Activated T-helper 1 cell treated with anti-CD3 and anti-CD28 coated beads, Interleukin-12 subunit alpha, Interleukin-12 subunit beta, Interleukin-2, Interleukin-4 antibody, amounts not matched to agents 30 ng/mL and 10 ng/mL and 1 ng/mL, durations not matched to agents 14 hours and 24 hours and 36 hours (primary cell): ENCODE measurements at regions not wholly inside any gene's neighbourhood (a gene's known extent, or its start where the extent isn't known, plus 50 kb on each side); places are given as distances from the start of the nearest gene placed in this dataset.

Experiments
- DNase-seq: peaks from one replicate; pipeline ENCODE4 v3.0.0; 2021; ENCODE audit warnings: low spot score
- H3K27ac Mint-ChIP-seq: one replicate; pipeline ENCODE4 v1.8.0; 2021; ENCODE audit warnings: mild to moderate bottlenecking, mixed read lengths
- H3K27me3 Mint-ChIP-seq: one replicate; pipeline ENCODE4 v1.8.0; 2022; ENCODE audit warnings: mild to moderate bottlenecking, moderate library complexity, mixed read lengths; ENCODE audit not compliant: insufficient read depth
- H3K36me3 Mint-ChIP-seq: one replicate; pipeline ENCODE4 v1.8.0; 2021; ENCODE audit warnings: low read depth, mixed read lengths
- H3K4me1 Mint-ChIP-seq: one replicate; pipeline ENCODE4 v1.8.0; 2021; ENCODE audit warnings: low read depth, mixed read lengths
- H3K4me3 Mint-ChIP-seq: one replicate; pipeline ENCODE4 v1.8.0; 2021; ENCODE audit warnings: mild to moderate bottlenecking, moderate library complexity, mixed read lengths
- H3K9me3 Mint-ChIP-seq: one replicate; pipeline ENCODE4 v1.8.0; 2021; ENCODE audit warnings: mixed read lengths
- intact Hi-C: fragments of 100-400 bp; cut with micrococcal nuclease; formaldehyde crosslinking; loops from one replicate; pipeline ENCODE4 v1.15.1; 2024

GRCh38 chr16:51723036-51723724 lies 572.1 kb upstream of the SALL1 start:
- Mint-ChIP-seq H3K4me1 (no peaks in the 10 kb centered on the region), H3K4me3 (no peak overlapping the region), H3K9me3 (peaks cover 10% of the 10 kb centered on the region), H3K27ac (no peak overlapping the region), H3K27me3 (no peaks in the 10 kb centered on the region), H3K36me3 (no peaks in the 10 kb centered on the region)
- intact Hi-C loops: no loop called here
- DNase-seq: no peak

GRCh38 chr16:51722467-51722866 lies 571.4 kb upstream of the SALL1 start:
- Mint-ChIP-seq H3K27ac (no peak overlapping the region), H3K4me3 (no peak overlapping the region), H3K9me3 (peaks cover 10% of the 10 kb centered on the region), H3K27me3 (no peaks in the 10 kb centered on the region), H3K4me1 (no peaks in the 10 kb centered on the region), H3K36me3 (no peaks in the 10 kb centered on the region)
- no peak for DNase-seq
- intact Hi-C loops: no loop called here

GRCh38 chr16:51719376-51719775 lies 568.3 kb upstream of the SALL1 start:
- H3K27me3 Mint-ChIP-seq: no peaks in the 10 kb centered on the region
- H3K4me3 Mint-ChIP-seq: no peak overlapping the region
- H3K4me1 Mint-ChIP-seq: no peaks in the 10 kb centered on the region
- H3K36me3 Mint-ChIP-seq: no peaks in the 10 kb centered on the region
- intact Hi-C loops: no loop called here
- H3K9me3 Mint-ChIP-seq: peaks cover 17% of the 10 kb centered on the region
- DNase-seq: no peak
- no peak overlapping the region for H3K27ac Mint-ChIP-seq

GRCh38 chr16:51716195-51716594 lies 565.1 kb upstream of the SALL1 start:
- peaks cover 7% of the 10 kb centered on the region for H3K9me3 Mint-ChIP-seq
- intact Hi-C loops: no loop called here
- no peak overlapping the region for H3K27ac Mint-ChIP-seq
- H3K27me3 Mint-ChIP-seq: no peaks in the 10 kb centered on the region
- H3K36me3 Mint-ChIP-seq: no peaks in the 10 kb centered on the region
- H3K4me1 Mint-ChIP-seq: no peaks in the 10 kb centered on the region
- H3K4me3 Mint-ChIP-seq: no peak overlapping the region
- DNase-seq: no peak

- DNase-seq: no peak
- Mint-ChIP-seq H3K4me1 (no peaks in the 10 kb centered on the region), H3K27me3 (no peaks in the 10 kb centered on the region), H3K4me3 (no peak overlapping the region), H3K9me3 (peaks cover 12% of the 10 kb centered on the region), H3K27ac (no peak overlapping the region), H3K36me3 (no peaks in the 10 kb centered on the region)
- intact Hi-C loops: no loop called here
Measured at GRCh38 chr16:51713502-51713901, 562.4 kb upstream of the SALL1 start.

GRCh38 chr16:51710905-51711563 lies 560.0 kb upstream of the SALL1 start:
- H3K4me3 Mint-ChIP-seq: no peak overlapping the region
- H3K36me3 Mint-ChIP-seq: no peaks in the 10 kb centered on the region
- no peaks in the 10 kb centered on the region for H3K4me1 Mint-ChIP-seq
- intact Hi-C loops: no loop called here
- no peak overlapping the region for H3K27ac Mint-ChIP-seq
- H3K27me3 Mint-ChIP-seq: no peaks in the 10 kb centered on the region
- DNase-seq: no peak
- peaks cover 22% of the 10 kb centered on the region for H3K9me3 Mint-ChIP-seq

- H3K4me3 Mint-ChIP-seq: no peak overlapping the region
- intact Hi-C loops: no loop called here
- no peaks in the 10 kb centered on the region for H3K36me3 Mint-ChIP-seq
Measured at GRCh38 chr16:51710186-51710585, 559.1 kb upstream of the SALL1 start.

GRCh38 chr16:51708861-51709260 lies 557.8 kb upstream of the SALL1 start:
- no peak overlapping the region for H3K27ac Mint-ChIP-seq
- peaks cover 29% of the 10 kb centered on the region for H3K9me3 Mint-ChIP-seq
- no peaks in the 10 kb centered on the region for H3K36me3 Mint-ChIP-seq
- H3K27me3 Mint-ChIP-seq: no peaks in the 10 kb centered on the region
- H3K4me3 Mint-ChIP-seq: no peak overlapping the region
- H3K4me1 Mint-ChIP-seq: no peaks in the 10 kb centered on the region
- intact Hi-C loops: no loop called here
- no peak for DNase-seq

More at GRCh38 chr16:51710186-51710585, 559.1 kb upstream of the SALL1 start:
- DNase-seq: no peak
- H3K4me1 Mint-ChIP-seq: no peaks in the 10 kb centered on the region
- H3K27ac Mint-ChIP-seq: no peak overlapping the region
- H3K27me3 Mint-ChIP-seq: no peaks in the 10 kb centered on the region
- peaks cover 19% of the 10 kb centered on the region for H3K9me3 Mint-ChIP-seq

GRCh38 chr16:51707666-51708065 lies 556.6 kb upstream of the SALL1 start:
- intact Hi-C loops: no loop called here
- H3K9me3 Mint-ChIP-seq: peaks cover 32% of the 10 kb centered on the region
- DNase-seq: no peak
- H3K36me3 Mint-ChIP-seq: no peaks in the 10 kb centered on the region
- no peaks in the 10 kb centered on the region for H3K27me3 Mint-ChIP-seq
- H3K4me3 Mint-ChIP-seq: no peak overlapping the region
- H3K27ac Mint-ChIP-seq: no peak overlapping the region
- H3K4me1 Mint-ChIP-seq: no peaks in the 10 kb centered on the region

GRCh38 chr16:51705142-51705541 lies 554.1 kb upstream of the SALL1 start:
- Mint-ChIP-seq H3K27me3 (no peaks in the 10 kb centered on the region), H3K4me1 (no peaks in the 10 kb centered on the region), H3K9me3 (peaks cover 31% of the 10 kb centered on the region), H3K27ac (no peak overlapping the region), H3K36me3 (no peaks in the 10 kb centered on the region), H3K4me3 (no peak overlapping the region)
- DNase-seq: no peak
- intact Hi-C loops: no loop called here

GRCh38 chr16:51701025-51701424 lies 550.0 kb upstream of the SALL1 start:
- H3K27ac Mint-ChIP-seq: no peak overlapping the region
- intact Hi-C loops: no loop called here
- H3K4me1 Mint-ChIP-seq: no peaks in the 10 kb centered on the region
- peaks cover 16% of the 10 kb centered on the region for H3K9me3 Mint-ChIP-seq
- H3K36me3 Mint-ChIP-seq: no peaks in the 10 kb centered on the region
- H3K27me3 Mint-ChIP-seq: no peaks in the 10 kb centered on the region
- no peak for DNase-seq
- no peak overlapping the region for H3K4me3 Mint-ChIP-seq

GRCh38 chr16:51699686-51700396 lies 548.8 kb upstream of the SALL1 start:
- Mint-ChIP-seq H3K27ac (no peak overlapping the region), H3K9me3 (peaks cover 13% of the 10 kb centered on the region), H3K27me3 (no peaks in the 10 kb centered on the region), H3K4me3 (no peak overlapping the region), H3K4me1 (no peaks in the 10 kb centered on the region), H3K36me3 (no peaks in the 10 kb centered on the region)
- intact Hi-C loops: no loop called here
- no peak for DNase-seq

GRCh38 chr16:51698647-51699046 lies 547.6 kb upstream of the SALL1 start:
- no peak for DNase-seq
- no peaks in the 10 kb centered on the region for H3K36me3 Mint-ChIP-seq
- intact Hi-C loops: no loop called here
- H3K9me3 Mint-ChIP-seq: peaks cover 14% of the 10 kb centered on the region
- no peak overlapping the region for H3K27ac Mint-ChIP-seq
- H3K4me3 Mint-ChIP-seq: no peak overlapping the region
- H3K27me3 Mint-ChIP-seq: no peaks in the 10 kb centered on the region
- H3K4me1 Mint-ChIP-seq: no peaks in the 10 kb centered on the region
